ENCODE measurements at regions not wholly inside any gene's neighbourhood (a gene's known extent, or its start where the extent isn't known, plus 50 kb on each side); places are given as distances from the start of the nearest gene placed in this dataset.
"Not testable (repeated sequence)": the region's sequence is repeated elsewhere in the genome, so short reads cannot be mapped to it uniquely, and the experiment has no call there.

GRCh38 chr2:212752730-212753351, 214.2 kb upstream of the ERBB4 start:
- DNase-seq, result no peak

GRCh38 chr2:212745359-212745758, 206.8 kb upstream of the ERBB4 start:
- DNase-seq, result no peak

- no peak for DNase-seq
These were observed 199.0 kb upstream of the ERBB4 start for GRCh38 chr2:212737392-212738172.

GRCh38 chr2:212736385-212736726, 197.8 kb upstream of the ERBB4 start:
- no peak for DNase-seq

GRCh38 chr2:212733273-212733672, 194.7 kb upstream of the ERBB4 start:
- no peak for DNase-seq

GRCh38 chr2:212732860-212733259, 194.3 kb upstream of the ERBB4 start:
- no peak for DNase-seq

GRCh38 chr2:212730994-212731393, 192.4 kb upstream of the ERBB4 start:
- DNase-seq, result no peak

GRCh38 chr2:212728717-212729116, 190.1 kb upstream of the ERBB4 start:
- DNase-seq, result no peak

- no peak for DNase-seq
These were observed 189.1 kb upstream of the ERBB4 start for GRCh38 chr2:212727751-212728150.

- no peak for DNase-seq
These were observed 187.8 kb upstream of the ERBB4 start for GRCh38 chr2:212726403-212726802.

GRCh38 chr2:212725180-212725579, 186.6 kb upstream of the ERBB4 start:
- no peak for DNase-seq

- DNase-seq, result no peak
These were observed 184.6 kb upstream of the ERBB4 start for GRCh38 chr2:212723226-212723625.

GRCh38 chr2:212722046-212722445, 183.4 kb upstream of the ERBB4 start:
- DNase-seq, result no peak

GRCh38 chr2:212721026-212721451, 182.4 kb upstream of the ERBB4 start:
- DNase-seq, result no peak

- DNase-seq, result not testable (repeated sequence)
These were observed 176.8 kb upstream of the ERBB4 start for GRCh38 chr2:212715411-212715810.

- DNase-seq, result no peak
These were observed 175.1 kb upstream of the ERBB4 start for GRCh38 chr2:212713681-212714080.

GRCh38 chr2:212712991-212713390, 174.4 kb upstream of the ERBB4 start:
- DNase-seq, result no peak

- no peak for DNase-seq
These were observed 173.9 kb upstream of the ERBB4 start for GRCh38 chr2:212712466-212712865.

- DNase-seq, result no peak
These were observed 173.3 kb upstream of the ERBB4 start for GRCh38 chr2:212711856-212712255.

- no peak for DNase-seq
These were observed 170.7 kb upstream of the ERBB4 start for GRCh38 chr2:212709280-212709679.

GRCh38 chr2:212708355-212708754, 169.8 kb upstream of the ERBB4 start:
- DNase-seq, result no peak

GRCh38 chr2:212695426-212695825, 156.8 kb upstream of the ERBB4 start:
- DNase-seq, result no peak

GRCh38 chr2:212694398-212694797, 155.8 kb upstream of the ERBB4 start:
- no peak for DNase-seq

- no peak for DNase-seq
These were observed 153.9 kb upstream of the ERBB4 start for GRCh38 chr2:212692466-212692865.

All from stimulated activated CD8-positive, alpha-beta memory T cell treated with anti-CD3 and anti-CD28 coated beads, Interleukin-4, amount 100 ng/mL, for 48 hours (primary cell).